ENCODE measurements at regions not wholly inside any gene's neighbourhood (a gene's known extent, or its start where the extent isn't known, plus 50 kb on each side); places are given as distances from the start of the nearest gene placed in this dataset.
"Not testable (repeated sequence)": the region's sequence is repeated elsewhere in the genome, so short reads cannot be mapped to it uniquely, and the experiment has no call there.

GRCh38 chrY:19427736-19428518 is 316.6 kb downstream of the KDM5D start:
- Histone ChIP-seq H3K4me3 (ENCODE audit: low read depth, low read length) (no peak overlapping the region), H3K27me3 (ENCODE audit: control insufficient read depth, insufficient read depth, low read length) (no peaks in the 10 kb centered on the region), H3K36me3 (ENCODE audit: control insufficient read depth, insufficient read depth, low read length) (no peaks in the 10 kb centered on the region)
- FAIRE-seq (no peak), DNase-seq (ENCODE audit: low read depth) (peak; percentile 72)
- TF ChIP-seq CTCF (IDR thresholded peaks at IDR 0.05; ENCODE audit: insufficient read depth, low read length, severe bottlenecking), result no peak

- FAIRE-seq, result not testable (repeated sequence)
Observed at GRCh38 chrY:19427191-19427590, 317.3 kb downstream of the KDM5D start.

GRCh38 chrY:19410980-19411766 is 333.4 kb downstream of the KDM5D start:
- FAIRE-seq (no peak), DNase-seq (ENCODE audit: low read depth) (peak; percentile 91)
- H3K4me3 ChIP-seq (ENCODE audit: low read depth, low read length), result no peak overlapping the region
- H3K36me3 ChIP-seq (ENCODE audit: control insufficient read depth, insufficient read depth, low read length), result no peaks in the 10 kb centered on the region
- H3K27me3 ChIP-seq (ENCODE audit: control insufficient read depth, insufficient read depth, low read length), result no peaks in the 10 kb centered on the region
- TF ChIP-seq CTCF (IDR thresholded peaks at IDR 0.05; ENCODE audit: insufficient read depth, low read length, severe bottlenecking), result no peak

More at GRCh38 chrY:19427191-19427590, 317.3 kb downstream of the KDM5D start:
- H3K36me3 ChIP-seq (ENCODE audit: control insufficient read depth, insufficient read depth, low read length); H3K4me3 ChIP-seq (ENCODE audit: low read depth, low read length); DNase-seq (ENCODE audit: low read depth); H3K27me3 ChIP-seq (ENCODE audit: control insufficient read depth, insufficient read depth, low read length): not testable (repeated sequence)

GRCh38 chrY:19406246-19406645 is 338.3 kb downstream of the KDM5D start:
- DNase-seq (ENCODE audit: low read depth), result no peak
- no peak for FAIRE-seq
- Histone ChIP-seq H3K36me3 (ENCODE audit: control insufficient read depth, insufficient read depth, low read length) (no peaks in the 10 kb centered on the region), H3K4me3 (ENCODE audit: low read depth, low read length) (no peak overlapping the region), H3K27me3 (ENCODE audit: control insufficient read depth, insufficient read depth, low read length) (no peaks in the 10 kb centered on the region)
- TF ChIP-seq CTCF (IDR thresholded peaks at IDR 0.05; ENCODE audit: insufficient read depth, low read length, severe bottlenecking), result no peak

GRCh38 chrY:19405598-19405997 is 338.9 kb downstream of the KDM5D start:
- no peak for FAIRE-seq

More at GRCh38 chrY:19405598-19405997, 338.9 kb downstream of the KDM5D start:
- TF ChIP-seq CTCF (IDR thresholded peaks at IDR 0.05; ENCODE audit: insufficient read depth, low read length, severe bottlenecking), result no peak
- DNase-seq (ENCODE audit: low read depth), result peak; percentile 74
- Histone ChIP-seq H3K4me3 (ENCODE audit: low read depth, low read length) (no peak overlapping the region), H3K27me3 (ENCODE audit: control insufficient read depth, insufficient read depth, low read length) (no peaks in the 10 kb centered on the region), H3K36me3 (ENCODE audit: control insufficient read depth, insufficient read depth, low read length) (no peaks in the 10 kb centered on the region)
